ENCODE measurements at regions not wholly inside any gene's neighbourhood (a gene's known extent, or its start where the extent isn't known, plus 50 kb on each side); places are given as distances from the start of the nearest gene placed in this dataset.

- H3K4me1 ChIP-seq = no peaks in the 10 kb centered on the region
- in situ Hi-C loops (cut with MboI; ENCODE audit: low sequenced_read_pairs in 4 of 4) (no loop called here), intact Hi-C loops (cut with DNase I; ENCODE audit: low total_unique reads) (no loop called here)
- no peaks in the 10 kb centered on the region for H3K9me3 ChIP-seq
- ATAC-seq = no peak
- no peak overlapping the region for H3K4me3 ChIP-seq
- TF ChIP-seq CTCF (IDR thresholded peaks at IDR 0.05 in 4 of 5, conservative IDR thresholded peaks at IDR 0.05 in 1 of 5) (no peak), POLR2A (IDR thresholded peaks at IDR 0.05) (no peak)
- H3K36me3 ChIP-seq = no peaks in the 10 kb centered on the region
- DNase-seq = no peak
- H3K27me3 ChIP-seq = no peaks in the 10 kb centered on the region
- H3K27ac ChIP-seq = no peak overlapping the region
These were observed 91.9 kb upstream of the C1GALT1 start for GRCh38 chr7:7090460-7090859.

GRCh38 chr7:7098280-7098818 is 84.0 kb upstream of the C1GALT1 start:
- no peak for DNase-seq
- Histone ChIP-seq H3K4me1 (peaks cover 0 to 6% of the 10 kb centered on the region in 2 donors), H3K4me3 (no peak overlapping the region), H3K36me3 (no peaks in the 10 kb centered on the region), H3K27me3 (no peaks in the 10 kb centered on the region), H3K9me3 (no peaks in the 10 kb centered on the region), H3K27ac (no peak overlapping the region)
- intact Hi-C loops (cut with DNase I; ENCODE audit: low total_unique reads) = no loop called here
- ATAC-seq = no peak
- TF ChIP-seq POLR2A (IDR thresholded peaks at IDR 0.05) (no peak), CTCF (IDR thresholded peaks at IDR 0.05 in 4 of 5, conservative IDR thresholded peaks at IDR 0.05 in 1 of 5) (no peak)
- in situ Hi-C loops (cut with MboI; ENCODE audit: low sequenced_read_pairs in 4 of 4) = no loop called here

GRCh38 chr7:7099584-7100014 is 82.7 kb upstream of the C1GALT1 start:
- ATAC-seq = peak in 1 of 2 donors; percentile 77
- TF ChIP-seq POLR2A (IDR thresholded peaks at IDR 0.05) (no peak), CTCF (IDR thresholded peaks at IDR 0.05 in 4 of 5, conservative IDR thresholded peaks at IDR 0.05 in 1 of 5) (no peak)

GRCh38 chr7:7100432-7100849 is 81.9 kb upstream of the C1GALT1 start:
- no peak overlapping the region for H3K4me3 ChIP-seq
- H3K27ac ChIP-seq = no peak overlapping the region
- ATAC-seq (no peak), DNase-seq (no peak)
- no peaks in the 10 kb centered on the region for H3K36me3 ChIP-seq
- H3K9me3 ChIP-seq = no peaks in the 10 kb centered on the region
- TF ChIP-seq POLR2A (IDR thresholded peaks at IDR 0.05) (no peak), CTCF (IDR thresholded peaks at IDR 0.05 in 4 of 5, conservative IDR thresholded peaks at IDR 0.05 in 1 of 5) (no peak)
- H3K27me3 ChIP-seq = no peaks in the 10 kb centered on the region
- in situ Hi-C loops (cut with MboI; ENCODE audit: low sequenced_read_pairs in 4 of 4) (loop anchor here in 3 of 4 donors (10.0 to 25.0 kb wide), 3 partner anchors 287 to 444 kb away; partner anchors contain the start of gene COL28A1 (in 2 of the 3)), intact Hi-C loops (cut with DNase I; ENCODE audit: low total_unique reads) (loop anchor here (5.0 to 10.0 kb wide), 6 partner anchors 82 to 1117 kb away; partner anchors contain the start of gene C1GALT1)
- peaks cover 0 to 6% of the 10 kb centered on the region in 2 donors for H3K4me1 ChIP-seq

More at GRCh38 chr7:7099584-7100014, 82.7 kb upstream of the C1GALT1 start:
- H3K4me1 ChIP-seq = peaks cover 0 to 6% of the 10 kb centered on the region in 2 donors
- intact Hi-C loops (cut with DNase I; ENCODE audit: low total_unique reads) (loop anchor here (5.0 to 10.0 kb wide), 6 partner anchors 83 to 1118 kb away; partner anchors contain the start of gene C1GALT1), in situ Hi-C loops (cut with MboI; ENCODE audit: low sequenced_read_pairs in 4 of 4) (loop anchor here in 3 of 4 donors (10.0 to 25.0 kb wide), 3 partner anchors 288 to 445 kb away; partner anchors contain the start of gene COL28A1 (in 2 of the 3))
- no peaks in the 10 kb centered on the region for H3K9me3 ChIP-seq
- no peaks in the 10 kb centered on the region for H3K27me3 ChIP-seq
- H3K36me3 ChIP-seq = no peaks in the 10 kb centered on the region
- DNase-seq = peak; percentile 39 to 64
- no peak overlapping the region for H3K27ac ChIP-seq
- no peak overlapping the region for H3K4me3 ChIP-seq

Data from gastrocnemius medialis (tissue), 4 donors.